HS-5 (cell line): ENCODE measurements at regions not wholly inside any gene's neighbourhood (a gene's known extent, or its start where the extent isn't known, plus 50 kb on each side); places are given as distances from the start of the nearest gene placed in this dataset.
"Not testable (repeated sequence)": the region's sequence is repeated elsewhere in the genome, so short reads cannot be mapped to it uniquely, and the experiment has no call there.

ENCODE experiments used
- DNase-seq: peaks from one replicate; pipeline ENCODE4 v3.0.0-alpha.2; 2012; ENCODE audit warnings: low read depth

DNA sequence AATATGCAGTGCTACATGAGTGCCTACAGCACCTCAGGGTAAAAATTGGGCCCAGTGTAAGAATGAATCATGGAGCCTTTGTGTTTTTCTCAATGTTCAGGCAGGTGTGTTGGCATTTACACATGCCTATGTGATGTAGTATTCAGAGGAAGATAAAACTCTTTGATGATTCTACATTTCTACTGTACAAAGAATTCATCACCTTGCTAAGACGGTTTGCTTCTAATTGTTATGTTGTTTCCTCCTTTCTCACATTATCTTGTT lies 867.3 kb downstream of the TTLL7 start:
- no peak for DNase-seq

DNA sequence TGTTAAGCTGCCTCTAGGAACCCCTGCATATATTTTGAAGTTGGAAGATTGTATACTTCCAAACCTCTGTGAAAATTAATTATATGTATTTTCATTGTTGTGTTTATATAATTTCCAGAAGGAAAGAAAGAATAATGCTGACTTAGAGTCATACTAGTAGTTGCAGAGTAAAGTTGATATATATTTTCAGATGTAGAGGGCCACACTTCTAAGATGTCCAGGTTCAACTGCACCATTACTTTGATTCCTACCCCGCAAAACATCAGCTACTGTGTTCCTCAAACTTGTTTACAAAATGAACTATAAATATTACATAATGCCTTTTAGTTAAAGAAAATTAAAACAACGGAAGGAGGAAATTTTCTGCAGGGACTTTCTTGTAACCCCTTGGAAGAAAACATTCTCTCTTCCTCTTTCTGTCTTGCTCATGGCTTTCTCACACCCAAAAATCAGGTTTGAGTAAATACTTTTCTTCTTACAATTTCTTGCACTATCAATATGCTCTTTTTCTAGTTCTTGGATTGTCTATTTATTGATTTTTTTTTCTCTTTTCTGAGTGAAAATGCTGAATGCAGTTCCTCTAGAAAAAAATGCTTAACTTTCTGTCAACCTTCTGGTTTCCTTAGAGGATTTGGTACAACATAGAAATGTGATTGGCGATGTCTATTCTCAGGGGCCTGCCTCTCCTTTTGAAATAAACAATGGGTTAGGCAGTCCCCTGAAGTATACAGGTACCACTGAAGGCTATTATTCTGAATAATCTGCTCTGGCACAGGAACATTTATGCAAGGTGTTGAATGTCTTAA lies 867.8 kb downstream of the TTLL7 start:
- no peak for DNase-seq

DNA sequence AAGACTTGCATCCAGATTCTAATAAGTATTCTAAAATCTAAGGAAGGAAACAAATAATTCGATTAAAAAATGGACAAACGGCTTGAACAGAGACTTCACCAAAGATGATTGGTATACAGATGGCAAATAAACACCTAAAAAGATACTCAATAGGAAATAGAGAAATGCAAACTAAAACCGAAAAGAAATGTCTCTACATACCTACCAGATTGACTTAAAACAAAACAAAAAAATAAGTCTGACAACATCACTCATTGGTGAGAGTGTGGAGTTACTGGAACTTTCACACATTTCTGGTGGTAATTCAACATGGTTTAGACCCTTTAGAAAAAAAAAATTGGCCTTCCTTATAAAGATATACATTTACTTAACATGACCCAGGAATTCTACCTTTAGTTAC lies 869.8 kb downstream of the TTLL7 start:
- no peak for DNase-seq

DNA sequence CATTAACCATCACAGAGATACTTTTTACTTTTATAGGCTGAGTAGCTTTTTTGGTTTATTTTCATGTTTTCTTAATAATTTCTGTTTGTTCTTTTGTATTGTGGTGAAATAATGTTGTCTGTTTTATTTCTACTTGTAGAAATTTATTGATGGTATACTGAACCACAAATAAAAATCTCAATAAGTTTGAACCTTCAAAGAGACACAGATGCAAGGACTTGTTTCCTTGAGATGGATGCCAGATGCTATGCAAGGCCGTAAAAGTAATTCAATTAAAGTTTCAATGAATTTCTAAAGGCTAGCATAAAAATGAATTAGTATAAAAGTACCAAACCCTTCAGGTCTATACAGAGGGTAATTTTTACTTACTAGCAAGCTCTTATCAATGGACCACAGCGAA lies 873.5 kb downstream of the TTLL7 start:
- DNase-seq: no peak

DNA sequence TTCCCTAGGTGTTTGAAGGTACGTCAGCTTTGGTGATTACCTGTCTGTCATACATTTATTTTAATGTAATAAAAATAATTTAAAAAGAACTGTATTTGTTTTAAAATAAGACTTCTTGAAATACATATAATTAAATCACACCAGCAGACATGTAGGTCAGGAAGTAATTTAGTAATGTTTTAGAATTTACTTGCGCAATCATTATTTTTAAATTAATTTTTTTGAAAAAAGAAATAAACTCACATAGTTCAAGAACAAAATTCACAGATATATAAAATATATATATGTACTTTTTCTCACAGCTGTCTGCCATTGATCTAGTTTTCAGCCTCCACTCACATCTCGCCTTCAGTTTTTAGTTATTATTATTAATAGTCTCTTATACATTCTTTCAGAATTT lies 875.9 kb downstream of the TTLL7 start:
- no peak for DNase-seq

DNA sequence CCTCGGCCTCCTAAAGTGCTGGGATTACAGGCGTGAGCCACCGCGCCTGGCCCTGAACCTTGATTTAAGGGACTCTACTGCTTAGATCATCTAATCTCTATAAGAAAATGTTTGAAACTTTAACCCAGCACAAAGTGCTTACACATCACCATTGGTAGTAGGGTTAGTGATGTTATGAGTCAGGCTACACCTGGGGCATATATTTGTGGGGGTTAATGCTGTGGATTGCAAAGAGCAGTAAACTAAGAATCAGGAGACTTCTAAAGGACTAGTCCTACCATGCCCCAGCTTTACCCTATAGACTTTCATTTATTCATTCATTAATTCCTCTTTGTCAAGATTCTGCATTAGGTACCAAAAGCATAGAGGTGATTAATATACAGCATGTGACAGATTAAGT lies 880.5 kb downstream of the TTLL7 start:
- no peak for DNase-seq

DNA sequence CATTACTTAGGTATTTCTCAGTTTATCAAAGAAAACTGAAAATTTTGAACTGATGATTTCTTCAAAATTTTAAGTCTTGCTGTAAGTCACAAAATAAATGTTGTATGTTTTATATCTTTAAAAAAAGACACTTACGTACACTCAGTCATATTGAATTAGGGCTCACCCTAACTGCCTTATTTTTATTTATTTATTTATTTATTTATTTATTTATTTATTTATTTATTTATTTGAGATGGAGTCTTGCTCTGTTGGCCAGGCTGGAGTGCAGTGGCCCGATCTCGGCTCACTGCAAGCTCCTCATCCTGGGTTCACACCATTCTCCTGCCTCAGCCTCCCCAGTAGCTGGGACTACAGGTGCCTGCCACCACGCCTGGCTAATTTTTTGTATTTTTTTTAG lies 881.9 kb downstream of the TTLL7 start:
- DNase-seq: not testable (repeated sequence)

DNA sequence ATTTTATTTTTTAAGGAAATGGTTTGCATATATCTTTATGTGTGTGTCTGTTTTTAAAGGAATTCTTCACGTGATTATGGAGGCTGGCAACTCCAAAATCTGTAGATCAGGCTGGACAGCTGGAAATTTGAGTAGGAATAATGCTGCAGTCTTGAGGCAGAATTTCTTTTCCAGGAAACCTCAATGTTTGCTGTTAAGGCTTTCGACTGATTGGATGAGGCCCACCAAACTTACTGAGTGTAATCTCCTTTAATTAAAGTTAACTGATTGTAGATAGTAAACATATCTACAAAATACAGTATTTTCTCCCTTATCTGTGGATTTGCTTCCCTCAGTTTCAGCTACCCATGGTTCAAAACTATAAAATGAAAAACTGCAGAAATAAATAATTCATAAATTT lies 883.1 kb downstream of the TTLL7 start:
- no peak for DNase-seq

DNA sequence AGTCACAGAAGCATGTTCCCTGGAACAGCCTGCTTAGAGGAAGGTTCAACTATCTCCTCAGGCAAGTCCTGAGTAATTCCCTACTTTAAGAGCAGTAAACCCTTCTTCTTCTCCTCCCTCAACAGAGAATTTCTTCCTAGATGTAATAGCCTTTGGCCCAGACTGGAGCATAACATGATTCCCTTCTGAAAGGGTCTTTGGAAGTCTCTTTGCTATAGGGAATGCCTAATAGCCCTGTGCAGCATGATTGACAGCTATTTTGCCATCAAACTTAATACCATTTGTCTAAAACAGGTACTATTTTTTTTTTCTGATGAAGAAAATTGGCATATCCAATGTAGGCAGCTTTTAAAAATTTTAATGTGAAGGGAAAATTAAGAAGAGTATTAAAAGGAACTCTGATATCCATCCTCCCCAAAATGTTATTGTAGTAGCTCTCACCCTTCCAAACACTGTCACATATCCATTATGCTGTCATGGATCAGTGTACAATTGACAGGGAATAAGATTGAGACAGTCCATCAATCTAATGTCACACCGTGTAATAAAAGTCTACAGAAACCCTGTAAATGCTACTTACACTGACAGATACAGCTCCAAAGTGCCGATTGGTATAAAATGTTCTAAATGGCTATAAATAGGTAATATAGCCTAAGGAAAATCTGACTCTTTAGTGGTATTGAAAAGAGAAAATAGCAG lies 884.6 kb downstream of the TTLL7 start:
- no peak for DNase-seq

DNA sequence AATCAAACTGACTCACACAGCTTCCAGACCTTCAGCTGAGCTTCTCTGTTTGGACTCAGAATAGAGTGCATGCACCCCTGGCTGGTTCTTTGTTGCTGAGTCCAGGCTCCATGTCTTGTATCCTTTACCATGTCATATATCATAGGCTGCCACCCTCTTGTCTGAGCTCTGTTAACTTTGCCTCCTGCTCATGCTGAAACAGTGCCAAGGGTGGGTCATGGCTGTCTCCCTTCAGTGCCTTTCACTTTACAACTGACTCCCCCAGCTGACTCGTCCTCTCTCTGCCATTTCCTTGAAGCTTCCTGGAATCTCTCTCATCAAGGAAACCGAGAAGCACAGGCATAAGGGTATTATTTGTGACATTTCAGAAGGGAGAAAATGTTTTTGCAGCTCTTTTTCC lies 885.3 kb downstream of the TTLL7 start:
- DNase-seq: no peak

DNA sequence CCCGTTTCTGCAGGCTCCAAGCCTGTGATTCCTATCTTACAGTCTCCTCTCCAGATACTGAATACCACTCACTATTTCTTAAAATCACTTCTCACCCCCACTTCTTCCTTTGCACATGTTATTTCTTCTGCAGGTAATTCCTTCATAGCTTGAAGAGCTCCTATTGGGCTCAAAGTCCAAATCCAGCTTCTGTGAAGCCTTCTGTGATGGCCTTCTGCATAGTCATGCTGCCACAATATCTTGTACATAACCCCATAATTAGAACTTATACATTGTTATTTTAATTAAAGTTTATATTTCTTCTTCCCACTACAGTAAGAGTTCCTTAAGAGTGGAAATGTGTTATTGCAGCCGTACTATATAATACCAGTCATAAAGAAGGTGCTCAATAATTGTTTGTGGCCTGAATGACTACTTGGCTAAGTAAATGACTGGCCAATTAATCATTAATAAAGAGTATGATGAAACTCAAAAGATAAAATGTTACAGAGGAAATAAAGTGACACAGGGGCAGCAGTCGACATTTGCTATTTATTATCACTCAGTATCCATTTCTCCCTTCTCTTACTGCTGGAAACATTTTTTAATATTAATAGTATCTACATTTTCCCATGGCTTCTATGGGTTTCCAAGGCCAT lies 886.6 kb downstream of the TTLL7 start:
- no peak for DNase-seq

DNA sequence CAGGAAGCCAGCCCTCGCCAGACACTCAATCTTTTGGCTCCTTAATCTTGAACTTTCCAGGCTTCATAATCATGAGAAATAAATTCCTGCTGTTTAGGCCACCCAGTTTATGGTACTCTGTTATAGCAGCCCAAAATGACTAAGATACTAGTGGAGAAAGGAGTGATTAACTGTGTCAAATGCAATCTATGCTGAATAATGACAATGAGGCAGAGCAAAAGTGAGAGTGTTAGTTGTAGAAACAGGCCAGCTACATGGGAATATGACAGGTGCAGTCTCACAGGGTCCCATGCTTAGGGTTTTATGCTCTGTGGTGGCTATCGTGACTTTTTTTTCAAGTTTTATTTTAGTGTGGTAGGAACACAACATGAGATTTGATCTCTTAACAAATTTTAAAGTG lies 888.8 kb downstream of the TTLL7 start:
- DNase-seq: no peak

DNA sequence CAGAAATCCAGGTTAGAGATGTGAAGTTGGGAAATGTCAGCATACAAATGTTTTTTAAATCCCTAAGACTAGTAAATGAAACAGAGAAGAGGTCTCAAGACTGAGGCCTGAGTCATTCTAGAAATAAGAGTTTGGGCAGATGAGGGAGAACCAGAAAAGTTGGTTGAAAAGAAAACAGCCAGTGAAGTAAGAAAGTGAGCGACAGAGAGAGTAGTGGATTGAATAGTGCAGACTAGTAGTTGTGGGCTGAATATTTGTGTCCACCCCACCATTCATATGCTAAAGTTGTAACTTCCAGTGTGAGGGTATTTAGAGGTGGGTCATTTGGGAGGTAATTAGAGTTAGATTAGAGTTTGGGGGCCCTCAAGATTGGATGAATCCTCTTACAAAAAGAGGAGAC lies 889.2 kb downstream of the TTLL7 start:
- no peak for DNase-seq

DNA sequence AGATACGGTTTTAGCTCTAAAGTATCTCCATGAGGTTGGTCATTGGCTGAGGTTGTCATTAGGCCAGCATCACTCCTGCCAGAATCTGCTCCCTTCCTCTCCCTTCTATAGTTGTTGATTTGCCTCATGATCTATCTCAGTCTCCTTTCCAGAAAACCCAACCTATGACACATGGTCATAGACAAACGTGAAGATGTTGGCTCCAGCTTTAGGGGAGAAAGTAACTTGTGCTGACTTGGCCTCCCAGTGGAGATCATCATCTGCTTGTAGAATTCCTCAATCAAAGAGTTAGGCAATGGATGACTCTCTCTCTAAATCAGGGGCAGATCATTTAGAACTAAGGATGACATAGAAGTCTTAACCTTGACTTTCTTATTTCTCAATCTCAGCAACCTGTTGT lies 894.4 kb downstream of the TTLL7 start:
- DNase-seq: no peak

DNA sequence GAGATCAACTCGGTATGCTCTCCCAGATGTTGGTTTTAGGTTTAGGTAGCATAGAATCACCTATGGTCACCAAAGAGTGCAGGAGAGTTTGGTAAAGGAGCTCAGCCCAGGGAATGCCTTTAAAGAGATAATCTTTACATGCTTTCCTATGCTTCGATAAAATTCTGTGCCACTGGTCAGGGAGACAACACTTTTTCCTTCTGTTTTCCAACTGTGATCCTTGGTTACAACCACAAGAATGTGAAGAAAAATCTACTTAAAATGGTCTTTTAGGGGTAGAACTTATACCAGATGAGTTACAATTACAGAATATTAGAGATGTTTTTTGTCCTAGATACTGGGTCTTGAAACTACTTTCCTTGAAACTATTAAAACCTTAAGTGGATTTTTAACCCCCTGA lies 895.6 kb downstream of the TTLL7 start:
- no peak for DNase-seq

DNA sequence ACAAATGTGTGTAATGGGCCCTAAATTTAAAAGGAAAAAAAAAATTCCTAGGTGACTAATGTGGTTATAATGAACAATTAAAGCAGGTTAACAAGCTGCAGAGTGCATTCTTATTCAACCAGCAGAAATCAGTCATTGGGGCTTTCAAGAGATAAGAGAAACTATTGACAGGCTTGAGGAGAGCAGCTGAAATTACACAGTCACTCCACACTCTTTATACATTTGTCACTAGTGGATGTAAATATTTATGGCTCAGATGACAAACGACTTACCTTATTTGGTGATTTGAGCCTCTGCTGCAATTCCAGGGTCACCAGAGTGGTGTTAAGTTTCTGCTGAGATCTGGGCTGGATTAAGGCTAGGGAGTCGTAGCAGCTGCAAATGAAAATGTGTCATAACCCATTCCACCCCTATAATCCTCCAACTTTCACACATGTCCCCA lies 896.3 kb downstream of the TTLL7 start:
- no peak for DNase-seq

DNA sequence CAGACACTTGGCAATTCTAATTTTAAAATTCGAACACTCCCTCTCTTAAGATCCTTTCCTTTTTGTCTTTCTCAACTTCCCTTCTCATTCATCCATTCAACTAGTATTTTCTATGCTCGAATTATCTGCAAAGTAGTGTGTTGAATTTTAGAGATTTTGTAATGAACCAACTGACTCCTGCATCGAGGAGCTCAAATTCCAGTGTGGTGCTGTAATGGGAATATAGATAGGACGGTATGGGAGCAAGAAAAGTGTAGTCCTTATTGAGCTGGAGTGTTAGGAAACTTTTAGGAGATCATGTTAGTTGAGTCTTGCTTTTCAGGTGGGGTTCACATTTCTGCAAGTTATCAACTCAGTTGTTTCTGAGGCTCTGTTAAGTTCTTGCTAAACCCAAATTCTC lies 897.5 kb downstream of the TTLL7 start:
- no peak for DNase-seq

DNA sequence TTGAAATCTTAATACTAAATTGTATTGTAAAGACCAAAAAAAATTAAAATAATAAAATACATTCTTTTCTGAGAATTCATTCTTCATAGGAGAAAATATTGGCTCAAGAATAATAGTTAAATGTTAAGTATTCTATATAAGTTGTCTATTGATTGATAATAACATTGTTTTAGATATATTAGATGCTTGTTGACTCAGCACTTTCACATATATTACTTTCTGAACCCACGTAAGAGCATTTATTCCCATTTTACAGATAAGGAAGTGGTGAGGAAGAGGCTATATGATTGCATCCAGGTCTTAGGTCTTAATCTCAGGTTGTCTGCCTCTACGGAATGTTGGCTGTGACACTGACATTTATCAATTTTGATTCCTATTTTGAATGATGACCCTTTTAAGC lies 898.8 kb downstream of the TTLL7 start:
- no peak for DNase-seq

DNA sequence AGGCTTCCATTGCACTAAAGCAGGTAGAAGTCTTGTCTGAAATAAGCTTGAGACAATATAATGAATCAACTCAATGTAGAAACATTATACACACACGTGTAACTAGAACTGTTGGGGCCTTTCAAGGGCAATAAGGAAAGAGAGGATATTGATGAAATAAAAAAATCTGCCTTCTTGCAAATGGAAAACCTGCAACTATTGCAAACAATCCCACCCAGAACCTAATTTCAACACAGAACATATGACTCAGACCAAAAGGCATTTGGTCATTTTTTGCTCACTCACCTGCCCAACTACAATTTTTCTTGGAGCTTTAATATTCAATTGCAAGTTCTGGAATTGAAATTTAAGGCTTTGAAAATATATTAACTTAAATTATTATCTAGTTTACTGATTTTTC lies 900.1 kb downstream of the TTLL7 start:
- no peak for DNase-seq

DNA sequence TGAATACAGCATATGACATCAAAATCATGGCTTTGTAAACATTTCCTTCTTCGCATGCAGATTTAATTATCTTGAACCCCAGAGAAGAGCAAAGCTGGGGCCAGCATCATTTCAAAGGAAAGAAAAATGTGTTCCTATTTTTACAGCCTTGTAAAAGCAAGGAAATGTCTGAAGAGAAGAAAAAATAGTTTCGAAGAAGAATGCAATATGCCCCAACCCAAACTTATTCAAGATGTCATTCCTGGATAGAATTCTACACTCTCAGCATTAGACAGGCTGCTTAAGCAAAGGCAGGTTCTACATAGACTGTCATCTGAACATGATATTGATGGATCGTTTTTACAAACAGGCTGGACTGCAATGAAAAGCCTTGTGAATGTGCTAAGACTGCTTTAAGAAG lies 900.8 kb downstream of the TTLL7 start:
- no peak for DNase-seq

DNA sequence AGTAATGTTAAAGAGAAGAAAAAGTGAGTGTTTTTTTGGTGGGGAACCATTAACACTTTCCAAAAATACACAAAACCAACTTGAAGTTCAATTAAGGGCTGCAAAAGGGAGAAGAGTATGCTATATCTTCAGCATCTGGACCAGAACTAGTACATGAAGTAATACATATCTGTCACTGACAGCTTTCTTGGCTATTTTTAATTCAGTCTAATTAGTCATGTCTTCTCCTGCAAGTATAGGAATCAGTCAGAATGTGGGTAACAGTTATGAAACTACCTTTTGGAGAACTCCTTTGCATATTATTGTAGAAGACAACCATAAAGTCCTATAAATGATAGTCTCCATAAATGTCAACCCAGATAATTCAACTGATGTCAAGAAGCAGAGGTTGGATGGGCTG lies 901.2 kb downstream of the TTLL7 start:
- no peak for DNase-seq

DNA sequence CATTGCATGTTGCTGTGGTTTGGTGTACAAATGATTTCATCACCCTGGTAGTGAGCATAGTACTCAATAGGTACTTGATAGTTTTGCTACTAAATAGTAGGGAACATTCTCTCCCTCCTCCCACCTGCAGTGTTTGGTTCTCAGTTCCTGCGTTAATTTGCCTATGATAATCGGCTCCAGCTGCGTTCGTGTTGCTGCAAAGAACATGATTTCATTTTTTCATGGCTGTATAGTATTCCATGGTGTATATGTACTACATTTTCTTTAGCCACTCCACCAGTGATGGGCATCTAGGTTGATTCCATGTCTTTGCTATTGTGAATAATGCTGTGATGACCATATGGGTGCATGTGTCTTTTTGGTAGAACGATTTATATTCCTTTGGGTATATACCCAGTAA lies 903.4 kb downstream of the TTLL7 start:
- no peak for DNase-seq

DNA sequence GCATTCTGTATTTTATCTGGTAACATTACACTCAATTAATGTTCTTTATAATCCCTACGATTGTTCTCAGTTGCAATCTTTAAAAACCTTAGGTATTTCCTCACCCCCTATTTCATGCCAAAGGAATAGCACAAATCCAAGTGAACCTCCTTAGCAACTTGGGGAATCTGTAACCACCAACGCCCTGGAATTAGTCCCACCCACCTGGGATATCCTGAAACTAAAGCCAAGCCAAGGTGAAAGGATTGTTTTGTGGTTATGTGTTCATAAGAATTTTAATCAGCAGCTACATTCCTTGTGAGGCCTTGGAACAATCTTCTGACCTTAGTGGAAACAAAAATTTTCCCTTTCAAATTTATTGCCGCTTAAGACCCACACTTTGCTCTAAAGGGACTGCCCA lies 908.7 kb downstream of the TTLL7 start:
- DNase-seq: no peak

DNA sequence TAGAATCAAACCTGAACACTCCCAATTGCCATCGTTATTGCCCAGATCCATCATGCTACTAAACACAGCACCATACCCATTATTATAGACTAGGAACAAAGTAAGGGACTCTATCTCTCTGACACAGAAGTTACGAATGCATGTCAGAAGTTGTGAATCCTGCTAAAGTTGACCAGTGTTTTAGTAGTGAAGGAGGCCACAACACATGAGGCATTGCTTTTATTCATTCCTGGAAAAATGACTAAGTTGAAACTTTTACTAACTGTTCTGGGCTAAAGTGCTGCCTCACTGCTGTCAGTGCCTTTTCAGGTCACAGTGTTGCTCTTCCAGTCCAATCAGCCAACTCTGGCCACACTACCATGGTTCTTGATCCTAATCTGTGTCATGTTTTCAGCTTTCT lies 911.1 kb downstream of the TTLL7 start:
- DNase-seq: no peak
